Kidney (tissue), 13 donors: ENCODE measurements at regions not wholly inside any gene's neighbourhood (a gene's known extent, or its start where the extent isn't known, plus 50 kb on each side); places are given as distances from the start of the nearest gene placed in this dataset.
A peak's percentile ranks its signal among the peaks of the same experiment; 100 is the strongest.

ENCODE experiments used
- DNase-seq, 5 donors: peaks; one replicate each; pipeline ENCODE4 v3.0.0-alpha.2; 2013 to 2020
- FAIRE-seq: peaks from 2 replicates; lab custom pipeline; 2012; peaks lifted over from hg19 to GRCh38; lab: Jason Lieb, UNC
- H3K27ac ChIP-seq, 2 donors: one replicate each; pipeline ENCODE4 v1.7.0; 2013; ENCODE audit warnings: low read depth in 2 of 2, low read length in 2 of 2, inconsistent platforms in 1 of 2
- H3K27me3 ChIP-seq: one replicate; pipeline ENCODE4 v1.7.1; 2013; ENCODE audit warnings: low read length, inconsistent platforms; ENCODE audit not compliant: control insufficient read depth, insufficient read depth
- H3K36me3 ChIP-seq, 3 donors: one replicate each; pipeline versions ENCODE4 v1.7.0 to v1.7.1; 2013; ENCODE audit warnings: low read length in 3 of 3, control low read depth in 1 of 3, inconsistent platforms in 1 of 3; ENCODE audit not compliant: insufficient read depth in 3 of 3, control insufficient read depth in 2 of 3
- H3K4me1 ChIP-seq, 3 donors: one replicate each; pipeline versions ENCODE4 v1.7.0 to v1.7.1; 2013; ENCODE audit warnings: low read length in 3 of 3, inconsistent platforms in 1 of 3, low read depth in 1 of 3; ENCODE audit not compliant: control insufficient read depth in 2 of 3, insufficient read depth in 2 of 3
- H3K4me3 ChIP-seq, 3 donors: one replicate each; pipeline versions ENCODE4 v1.7.0 to v1.8.1; 2013; ENCODE audit warnings: low read length in 3 of 3, control low read depth in 1 of 3, inconsistent platforms in 1 of 3
- H3K9ac ChIP-seq, 3 donors: one replicate each; pipeline versions ENCODE4 v1.7.0 to v1.7.1; 2013; ENCODE audit warnings: low read length in 3 of 3, control low read depth in 1 of 3, inconsistent platforms in 1 of 3
- H3K9me3 ChIP-seq, 3 donors: one replicate each; pipeline versions ENCODE4 v1.7.0 to v1.7.1; 2013; ENCODE audit warnings: low read length in 3 of 3, control low read depth in 1 of 3, inconsistent platforms in 1 of 3; ENCODE audit not compliant: control insufficient read depth in 2 of 3, insufficient read depth in 1 of 3
- intact Hi-C: fragments of 100-400 bp; cut with DNase I; formaldehyde crosslinking; loops from one replicate; pipeline ENCODE4 v1.11.1; 2022
- TF ChIP-seq, protein P1 (sequence below): IDR thresholded peaks from 3 replicates; pipeline ENCODE4 v1.5.1; 2012; ENCODE audit warnings: mild to moderate bottlenecking, moderate library complexity, borderline replicate concordance; ENCODE audit not compliant: insufficient read depth; ENCODE audit errors: extremely low read depth
- donor health status: control.
- donor health status: control.
- donor health status: control.
- donor health status: control.
- donor health status: control.
- donor health status: DM: yes; HTN: yes; CAD: no.
- donor health status: Normal renal cell carcinoma (clear cell type).

- H3K9ac ChIP-seq, result no peak overlapping the region
- H3K9me3 ChIP-seq, result no peaks in the 10 kb centered on the region
- intact Hi-C loops, result no loop called here
- TF ChIP-seq, protein P1, sequence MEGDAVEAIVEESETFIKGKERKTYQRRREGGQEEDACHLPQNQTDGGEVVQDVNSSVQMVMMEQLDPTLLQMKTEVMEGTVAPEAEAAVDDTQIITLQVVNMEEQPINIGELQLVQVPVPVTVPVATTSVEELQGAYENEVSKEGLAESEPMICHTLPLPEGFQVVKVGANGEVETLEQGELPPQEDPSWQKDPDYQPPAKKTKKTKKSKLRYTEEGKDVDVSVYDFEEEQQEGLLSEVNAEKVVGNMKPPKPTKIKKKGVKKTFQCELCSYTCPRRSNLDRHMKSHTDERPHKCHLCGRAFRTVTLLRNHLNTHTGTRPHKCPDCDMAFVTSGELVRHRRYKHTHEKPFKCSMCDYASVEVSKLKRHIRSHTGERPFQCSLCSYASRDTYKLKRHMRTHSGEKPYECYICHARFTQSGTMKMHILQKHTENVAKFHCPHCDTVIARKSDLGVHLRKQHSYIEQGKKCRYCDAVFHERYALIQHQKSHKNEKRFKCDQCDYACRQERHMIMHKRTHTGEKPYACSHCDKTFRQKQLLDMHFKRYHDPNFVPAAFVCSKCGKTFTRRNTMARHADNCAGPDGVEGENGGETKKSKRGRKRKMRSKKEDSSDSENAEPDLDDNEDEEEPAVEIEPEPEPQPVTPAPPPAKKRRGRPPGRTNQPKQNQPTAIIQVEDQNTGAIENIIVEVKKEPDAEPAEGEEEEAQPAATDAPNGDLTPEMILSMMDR, result no peak
- DNase-seq (no peak), FAIRE-seq (no peak)
- H3K27me3 ChIP-seq, result no peaks in the 10 kb centered on the region
- H3K4me3 ChIP-seq, result no peak overlapping the region
- H3K4me1 ChIP-seq, result no peaks in the 10 kb centered on the region
- H3K36me3 ChIP-seq, result no peaks in the 10 kb centered on the region
- H3K27ac ChIP-seq, result no peak overlapping the region
These were observed 474.7 kb downstream of the ANKRD7 start for GRCh38 chr7:118699222-118699621.

GRCh38 chr7:118708741-118709140 is 484.2 kb downstream of the ANKRD7 start:
- TF ChIP-seq, protein P1, result no peak
- Histone ChIP-seq H3K27me3 (no peaks in the 10 kb centered on the region), H3K4me1 (no peaks in the 10 kb centered on the region), H3K36me3 (no peaks in the 10 kb centered on the region), H3K4me3 (no peak overlapping the region), H3K9ac (no peak overlapping the region), H3K9me3 (peaks cover 0 to 2% (median 0%) of the 10 kb centered on the region in 3 donors), H3K27ac (no peak overlapping the region)
- no peak for DNase-seq
- no peak for FAIRE-seq
- intact Hi-C loops, result no loop called here

DNA sequence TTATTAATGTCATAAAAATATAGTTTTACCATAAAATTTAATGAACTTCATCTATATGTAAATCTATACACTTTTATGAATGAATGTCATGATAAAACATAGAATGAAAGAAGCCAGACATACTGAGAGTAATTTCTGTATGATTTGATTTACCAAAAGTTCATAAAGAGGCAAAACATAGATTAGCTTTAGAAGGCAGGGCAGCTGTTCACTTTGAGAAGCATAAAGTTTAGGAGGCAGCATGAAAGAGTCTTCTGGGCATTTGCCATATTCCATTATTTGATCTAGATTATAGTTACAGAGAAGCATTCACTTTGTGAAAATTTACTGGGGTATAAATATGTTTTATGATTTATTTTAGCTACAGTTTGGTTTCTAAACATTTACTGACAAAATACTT is 487.2 kb downstream of the ANKRD7 start:
- DNase-seq (peak in 1 of 5 donors; percentile 2), FAIRE-seq (no peak)
- intact Hi-C loops, result no loop called here

More for the DNA sequence above, 487.2 kb downstream of the ANKRD7 start:
- TF ChIP-seq, protein P1, result no peak
- Histone ChIP-seq H3K36me3 (no peaks in the 10 kb centered on the region), H3K9me3 (peaks cover 0 to 2% (median 0%) of the 10 kb centered on the region in 3 donors), H3K9ac (no peak overlapping the region), H3K4me3 (no peak overlapping the region), H3K27ac (no peak overlapping the region), H3K4me1 (no peaks in the 10 kb centered on the region), H3K27me3 (no peaks in the 10 kb centered on the region)
